SK-N-SH (cell line): ENCODE measurements at regions not wholly inside any gene's neighbourhood (a gene's known extent, or its start where the extent isn't known, plus 50 kb on each side); places are given as distances from the start of the nearest gene placed in this dataset.

Source experiments
- CTCF ChIP-seq: fragments of 200-600 bp; sonication (generic); IDR thresholded peaks from 2 replicates; pipeline ENCODE4 v1.6.1; 2017; ENCODE audit warnings: antibody characterized with exemption, mild to moderate bottlenecking, moderate library complexity
- ELF1 ChIP-seq: IDR thresholded peaks from 2 replicates; pipeline ENCODE4 v1.4.0; 2012
- POLR2AphosphoS5 ChIP-seq: IDR thresholded peaks from 2 replicates; pipeline ENCODE4 v1.6.1; 2012; ENCODE audit warnings: low read depth, low read length
- SIN3A ChIP-seq: IDR thresholded peaks from 2 replicates; pipeline ENCODE4 v1.6.1; 2012; ENCODE audit warnings: low read depth, mild to moderate bottlenecking, low read length, moderate library complexity, borderline replicate concordance

GRCh38 chr17:13869331-13869940, 199.9 kb upstream of the COX10 start:
- TF ChIP-seq CTCF (no peak), POLR2AphosphoS5 (no peak), SIN3A (no peak), ELF1 (no peak)
